ENCODE measurements at regions not wholly inside any gene's neighbourhood (a gene's known extent, or its start where the extent isn't known, plus 50 kb on each side); places are given as distances from the start of the nearest gene placed in this dataset.

GRCh38 chr2:217244815-217245214, 385.0 kb upstream of the TNP1 start:
- TF ChIP-seq POLR2A (IDR thresholded peaks at IDR 0.05; ENCODE audit: low read depth, low read length) (no peak), TAF1 (IDR thresholded peaks at IDR 0.05; ENCODE audit: low read depth, low read length) (no peak), POLR2AphosphoS5 (IDR thresholded peaks at IDR 0.05; ENCODE audit: low read depth, low read length) (no peak), SPI1 (IDR thresholded peaks at IDR 0.05; ENCODE audit: low read depth, low read length) (no peak)
